C4-2B (cell line): ENCODE measurements at regions not wholly inside any gene's neighbourhood (a gene's known extent, or its start where the extent isn't known, plus 50 kb on each side); places are given as distances from the start of the nearest gene placed in this dataset.

Experiments
- ZFX ChIP-seq: fragments of 450-650 bp; IDR thresholded peaks from 2 replicates; pipeline ENCODE4 v1.6.1; 2017
- TF ChIP-seq, protein P1 (sequence below): fragments of 450-650 bp; conservative IDR thresholded peaks from 2 replicates; pipeline ENCODE4 v1.5.1; 2017; ENCODE audit warnings: mild to moderate bottlenecking

DNA sequence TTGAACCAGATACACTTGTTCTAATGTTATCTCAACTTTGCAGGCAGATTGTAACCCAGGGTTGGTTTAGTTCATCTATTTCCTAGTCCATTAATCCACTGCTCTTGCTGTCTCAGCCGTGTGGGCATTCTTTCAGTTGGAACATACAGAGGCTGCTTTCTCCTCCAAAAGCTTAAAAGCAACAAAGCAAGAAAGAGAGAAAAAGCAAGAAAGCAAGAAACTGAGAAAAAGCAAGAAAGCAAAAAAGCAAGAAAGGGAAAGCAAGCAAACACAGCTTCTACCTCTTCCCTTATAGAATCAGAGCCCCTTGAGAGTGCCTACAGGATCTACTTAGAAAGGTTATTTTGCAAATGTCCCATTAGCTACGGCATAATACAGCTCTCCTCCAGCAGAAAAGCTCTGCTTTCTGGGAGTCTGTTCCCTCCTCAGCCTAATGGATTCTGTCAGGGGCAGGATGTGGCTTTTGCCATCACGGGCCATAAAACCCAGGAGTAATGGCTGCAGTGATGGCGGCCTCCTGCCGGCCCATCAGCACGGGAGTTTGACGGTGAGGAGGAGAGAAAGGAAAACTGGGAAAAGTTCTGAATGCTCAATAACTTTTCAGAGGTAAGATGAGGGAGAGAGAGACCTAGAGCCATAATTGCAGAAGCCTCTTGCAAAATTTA, 156.8 kb upstream of the JARID2 start:
- TF ChIP-seq, protein P1, sequence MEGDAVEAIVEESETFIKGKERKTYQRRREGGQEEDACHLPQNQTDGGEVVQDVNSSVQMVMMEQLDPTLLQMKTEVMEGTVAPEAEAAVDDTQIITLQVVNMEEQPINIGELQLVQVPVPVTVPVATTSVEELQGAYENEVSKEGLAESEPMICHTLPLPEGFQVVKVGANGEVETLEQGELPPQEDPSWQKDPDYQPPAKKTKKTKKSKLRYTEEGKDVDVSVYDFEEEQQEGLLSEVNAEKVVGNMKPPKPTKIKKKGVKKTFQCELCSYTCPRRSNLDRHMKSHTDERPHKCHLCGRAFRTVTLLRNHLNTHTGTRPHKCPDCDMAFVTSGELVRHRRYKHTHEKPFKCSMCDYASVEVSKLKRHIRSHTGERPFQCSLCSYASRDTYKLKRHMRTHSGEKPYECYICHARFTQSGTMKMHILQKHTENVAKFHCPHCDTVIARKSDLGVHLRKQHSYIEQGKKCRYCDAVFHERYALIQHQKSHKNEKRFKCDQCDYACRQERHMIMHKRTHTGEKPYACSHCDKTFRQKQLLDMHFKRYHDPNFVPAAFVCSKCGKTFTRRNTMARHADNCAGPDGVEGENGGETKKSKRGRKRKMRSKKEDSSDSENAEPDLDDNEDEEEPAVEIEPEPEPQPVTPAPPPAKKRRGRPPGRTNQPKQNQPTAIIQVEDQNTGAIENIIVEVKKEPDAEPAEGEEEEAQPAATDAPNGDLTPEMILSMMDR, result no peak
- TF ChIP-seq ZFX, result no peak
